ENCODE measurements at regions not wholly inside any gene's neighbourhood (a gene's known extent, or its start where the extent isn't known, plus 50 kb on each side); places are given as distances from the start of the nearest gene placed in this dataset.

- no peak for DNase-seq
These were observed 80.1 kb downstream of the IRF2BPL start for GRCh38 chr14:76948213-76948947.

- no peak for DNase-seq
These were observed 80.7 kb downstream of the IRF2BPL start for GRCh38 chr14:76947838-76948184.

DNA sequence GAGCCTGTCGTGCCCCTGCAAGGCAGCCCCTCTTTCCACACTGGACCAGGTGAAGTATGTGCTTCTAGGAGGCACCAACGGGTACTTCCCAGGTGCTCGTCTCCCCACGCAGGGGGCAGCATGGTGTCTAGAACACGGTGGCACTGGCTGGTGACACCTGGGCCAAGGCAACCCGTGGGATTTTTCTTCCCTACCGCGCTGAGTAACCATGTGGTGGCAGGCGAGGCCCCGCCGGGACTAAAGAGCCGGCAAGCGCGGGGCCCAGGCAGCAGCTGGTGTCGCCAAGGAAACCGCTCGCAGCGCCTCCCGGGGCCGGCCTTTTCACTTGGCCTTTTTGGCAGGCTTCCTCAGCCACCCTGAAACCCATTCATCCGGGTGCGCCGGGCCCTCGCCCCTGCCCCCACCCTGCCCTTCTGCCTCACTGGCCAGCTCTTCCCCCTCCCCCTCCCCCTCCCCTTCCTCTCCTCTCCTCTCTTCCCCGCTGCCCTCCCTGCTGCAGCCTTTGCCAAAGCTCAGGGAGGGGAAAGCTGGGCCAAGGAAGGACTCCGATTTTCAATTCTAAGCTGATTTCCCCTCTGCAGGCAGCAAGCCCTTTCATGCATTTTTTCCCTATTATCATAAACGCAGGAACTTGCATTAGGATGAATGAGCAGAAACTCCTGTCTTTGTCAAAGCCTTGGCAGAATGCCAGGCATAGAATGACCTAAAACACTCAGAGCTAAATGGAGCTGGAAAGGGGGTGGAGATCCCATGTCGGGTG, 81.2 kb downstream of the IRF2BPL start:
- no peak for DNase-seq

- DNase-seq, result no peak
These were observed 81.8 kb downstream of the IRF2BPL start for GRCh38 chr14:76946753-76947077.

DNA sequence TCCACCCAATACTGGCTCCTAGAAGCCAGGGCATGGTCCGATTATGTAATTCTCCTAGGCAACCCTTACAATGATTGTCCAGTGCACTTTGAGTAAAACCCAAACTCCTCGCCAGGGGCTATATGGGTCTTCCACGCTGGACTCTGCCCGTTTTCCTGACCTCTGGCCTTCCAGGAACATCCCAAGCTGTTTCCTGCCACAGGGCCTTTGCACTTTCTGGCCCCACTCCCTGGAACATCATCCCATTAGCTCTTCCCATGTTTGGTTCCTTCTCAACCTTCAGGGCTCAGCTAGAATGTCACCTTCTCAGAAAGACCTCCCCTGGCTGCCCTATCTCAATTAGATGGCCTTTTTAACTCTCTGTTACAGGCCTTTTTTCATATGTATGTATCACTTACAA, 85.4 kb downstream of the IRF2BPL start:
- DNase-seq, result no peak

DNA sequence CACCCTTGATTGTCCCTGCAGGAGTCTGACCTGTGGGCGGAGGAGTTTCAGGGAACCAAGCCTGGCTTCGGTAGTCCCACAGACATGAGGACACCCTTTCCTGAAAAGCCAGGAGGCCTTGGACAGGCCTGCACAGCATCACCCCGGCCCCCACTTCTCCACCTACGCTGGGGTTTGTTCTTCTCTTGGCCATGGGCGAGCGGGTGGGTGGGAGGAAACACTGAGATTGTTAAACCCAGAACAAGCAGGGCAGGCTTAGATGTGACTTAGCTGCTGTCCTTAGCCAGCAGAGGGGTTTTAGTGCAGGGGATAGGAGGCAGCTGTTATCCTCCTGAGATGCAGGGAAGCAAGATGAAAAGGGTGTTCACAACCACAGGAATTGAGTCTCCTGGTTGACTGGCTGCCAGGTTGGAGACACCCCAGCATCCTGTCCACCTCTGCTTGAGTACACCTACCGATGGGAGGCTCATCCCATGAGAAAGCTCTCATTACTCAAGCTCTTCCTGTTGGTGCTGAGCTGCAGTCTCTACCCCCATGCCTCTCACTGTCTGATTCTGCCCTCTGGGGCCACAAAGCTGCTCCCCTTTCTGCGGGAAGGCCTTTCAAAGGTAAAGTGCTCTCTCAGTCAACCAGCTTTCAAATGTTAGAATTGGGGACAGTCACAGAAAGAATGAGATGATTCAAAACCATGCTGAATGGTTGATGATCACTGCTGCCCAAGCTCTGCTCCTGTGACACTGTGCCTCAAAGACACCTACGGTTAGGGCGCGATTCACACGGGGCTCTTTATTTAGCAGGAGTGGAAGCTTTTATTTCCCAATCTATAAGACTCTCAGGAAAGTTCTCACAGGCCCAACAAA, 86.3 kb downstream of the IRF2BPL start:
- no peak for DNase-seq

DNA sequence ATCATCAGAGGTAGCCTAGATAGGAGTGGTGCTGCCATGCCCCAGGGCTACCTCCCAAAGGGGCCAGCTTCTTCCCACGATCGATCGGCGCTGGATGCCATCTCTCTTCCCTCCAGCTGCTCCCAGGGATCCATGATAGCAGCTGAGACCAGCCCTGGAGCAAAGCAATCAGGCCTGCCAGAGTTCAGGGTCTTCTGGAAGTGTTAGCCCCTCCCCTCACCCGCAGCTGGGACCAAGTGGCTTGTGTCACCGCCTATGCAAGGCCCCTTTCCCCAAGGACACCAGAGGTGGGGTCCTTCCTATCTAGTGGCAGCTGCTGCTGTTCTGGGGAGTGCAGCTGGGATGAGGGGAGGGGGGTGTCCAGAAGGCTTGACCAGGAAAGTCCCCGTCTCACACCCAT, 87.0 kb downstream of the IRF2BPL start:
- DNase-seq, result no peak

DNA sequence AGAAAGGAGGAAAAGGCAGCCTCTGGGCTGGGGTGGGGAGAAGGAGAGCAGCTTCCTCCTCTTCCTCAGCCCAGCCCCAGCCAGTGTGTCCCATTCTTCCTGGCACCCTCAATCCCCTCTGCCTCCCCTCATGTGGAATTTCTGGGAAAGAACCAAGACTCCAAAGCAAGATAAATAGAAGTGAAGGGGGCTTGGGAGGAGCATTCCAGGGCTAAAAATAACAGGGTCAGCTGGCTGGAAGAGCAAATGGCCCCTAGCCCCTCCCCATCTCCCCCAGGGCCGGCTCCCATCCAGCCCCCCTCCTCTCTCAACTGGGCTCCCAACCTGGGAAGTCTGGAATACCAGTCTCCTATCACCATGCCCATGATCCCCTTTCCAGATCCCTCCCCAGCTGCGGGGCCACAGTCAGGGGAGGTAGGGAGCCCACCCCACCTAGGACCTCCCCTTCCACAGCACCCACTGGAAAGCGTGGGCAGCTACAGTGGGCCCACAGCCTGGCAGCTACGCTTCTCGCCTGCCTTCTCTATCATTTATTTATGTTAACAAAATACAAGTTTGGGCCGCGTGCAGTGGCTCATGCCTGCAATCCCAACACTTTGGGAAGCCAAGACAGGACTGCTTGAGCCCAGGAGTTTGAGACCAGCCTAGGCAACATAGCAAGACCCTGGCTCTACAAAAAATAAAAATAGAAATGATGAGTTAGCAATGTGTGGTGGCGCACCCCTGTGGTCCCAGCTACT, 88.3 kb downstream of the IRF2BPL start:
- DNase-seq, result no peak

GRCh38 chr14:76939015-76939742, 89.3 kb downstream of the IRF2BPL start:
- DNase-seq, result no peak

DNA sequence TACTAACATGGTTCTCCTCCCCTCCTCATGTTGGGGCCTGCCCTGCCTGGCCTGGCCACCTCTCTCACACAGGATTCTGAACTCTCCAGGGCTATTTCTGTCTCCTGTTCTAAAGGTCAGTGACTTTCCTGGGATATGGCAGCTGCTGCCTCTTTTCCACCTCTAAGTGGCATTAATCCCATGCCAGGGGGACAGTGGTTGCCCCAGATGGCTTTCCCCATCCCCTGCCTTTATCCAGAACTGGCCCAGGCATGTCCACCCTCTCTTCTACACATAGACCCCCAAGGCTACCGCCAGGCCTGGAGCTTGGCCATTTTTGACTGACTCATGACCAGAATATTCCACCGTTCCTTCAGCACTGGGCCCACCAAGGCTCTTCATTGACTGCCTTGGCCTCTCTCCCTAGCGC, 90.4 kb downstream of the IRF2BPL start:
- DNase-seq, result no peak

DNA sequence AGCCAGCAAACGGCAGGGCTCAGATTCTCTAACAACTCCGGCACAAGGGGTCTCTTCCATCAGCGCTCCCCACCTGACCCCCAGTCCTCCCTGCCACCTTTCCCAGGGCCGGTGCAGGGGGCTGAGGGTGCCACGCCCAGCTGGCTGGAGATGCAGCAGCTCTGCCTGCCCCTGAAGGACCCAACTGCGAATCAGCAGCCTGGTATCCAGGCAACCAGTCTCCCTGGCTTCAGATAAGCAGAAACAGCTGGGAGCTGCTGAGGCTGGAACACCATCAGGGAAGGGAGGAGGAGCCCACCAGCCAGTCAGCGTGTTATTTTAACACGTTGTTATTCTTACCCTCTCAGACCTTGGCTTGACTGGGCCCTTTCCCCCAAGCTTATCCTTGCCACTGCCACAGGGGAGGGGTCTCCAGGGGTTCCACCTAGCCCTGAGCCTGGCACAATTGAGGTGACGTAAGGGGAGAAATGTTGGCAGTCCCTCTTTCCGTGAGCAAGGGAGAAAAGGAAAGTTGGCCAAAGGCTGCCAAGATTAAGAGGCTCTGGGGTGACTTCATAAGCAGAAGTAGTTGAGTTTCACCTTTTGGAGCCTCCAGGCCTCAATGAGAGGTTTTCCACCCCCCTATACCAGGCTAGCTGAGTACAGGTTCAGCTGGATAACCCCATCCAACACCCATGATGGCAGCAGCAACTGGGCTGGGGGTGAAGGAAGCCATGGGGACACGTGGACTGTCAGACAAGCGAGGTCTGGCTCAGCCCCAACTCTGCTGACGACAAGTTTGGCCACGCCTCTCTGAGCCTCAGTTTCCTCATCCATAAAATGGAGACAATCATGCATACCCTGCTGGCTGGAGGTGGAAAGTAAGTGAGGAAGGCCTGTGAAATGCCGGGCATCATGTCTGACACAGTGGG, 91.1 kb downstream of the IRF2BPL start:
- DNase-seq, result no peak

DNA sequence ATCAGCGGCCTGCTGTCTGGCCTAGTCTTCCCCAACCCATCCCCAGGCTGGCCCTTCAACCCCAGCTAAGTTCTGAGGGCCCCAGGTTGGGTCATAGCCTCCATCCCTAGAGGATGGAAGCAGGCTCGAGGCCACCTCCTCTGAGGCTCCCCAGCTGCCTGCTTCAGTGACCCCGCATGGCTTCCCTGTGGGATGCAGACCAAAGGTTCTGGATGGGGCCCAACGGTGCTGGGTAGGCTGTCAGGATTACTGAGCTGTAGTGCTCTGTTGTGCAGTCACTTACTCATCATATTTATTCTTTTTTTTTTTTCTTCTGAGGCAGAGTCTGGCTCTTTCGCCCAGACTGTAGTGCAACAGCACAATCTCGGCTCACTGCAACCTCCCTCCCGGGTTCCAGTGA, 92.0 kb downstream of the IRF2BPL start:
- DNase-seq, result no peak

GRCh38 chr14:76933515-76933914, 95.0 kb downstream of the IRF2BPL start:
- no peak for DNase-seq

GRCh38 chr14:76931631-76932402, 96.7 kb downstream of the IRF2BPL start:
- DNase-seq, result no peak

DNA sequence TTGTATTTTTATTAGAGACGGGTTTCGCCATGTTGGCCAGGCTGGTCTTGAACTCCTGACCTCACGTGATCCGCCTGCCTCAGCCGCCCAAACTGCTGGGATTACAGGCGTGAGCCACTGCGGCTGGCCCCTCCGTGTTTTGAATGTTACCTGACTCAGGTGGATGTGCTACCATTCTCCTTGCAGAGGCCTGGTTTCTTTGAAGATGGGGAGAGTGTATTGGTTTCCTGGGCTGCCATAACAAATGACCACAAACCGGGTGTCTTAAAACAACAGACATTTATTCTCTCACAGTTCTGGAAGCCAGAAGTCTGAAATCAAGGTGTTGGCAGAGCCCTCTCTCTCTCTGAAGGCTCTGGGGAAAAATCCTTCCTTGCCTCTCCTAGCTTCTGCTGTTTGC, 98.0 kb downstream of the IRF2BPL start:
- DNase-seq, result no peak

DNA sequence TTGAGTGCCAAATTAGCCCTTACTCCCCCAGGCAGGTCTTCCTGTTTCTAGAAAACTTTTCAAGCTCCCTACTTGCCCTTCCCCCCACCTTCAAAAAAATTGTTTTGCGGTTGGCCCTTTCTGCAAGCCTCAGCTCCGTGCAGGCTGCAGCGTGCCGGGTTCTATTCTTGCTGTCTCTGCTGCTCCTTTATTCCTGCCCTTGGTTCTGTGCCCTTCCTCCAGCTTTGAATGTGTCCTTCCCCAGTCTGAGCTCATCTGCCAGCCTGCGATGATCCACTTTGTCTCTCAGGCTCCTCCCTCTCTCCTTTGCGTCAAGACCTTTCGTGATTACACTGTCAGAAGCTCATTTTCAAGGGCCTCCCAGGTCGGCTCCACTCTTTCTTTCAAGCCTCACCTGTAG, 98.6 kb downstream of the IRF2BPL start:
- no peak for DNase-seq

DNA sequence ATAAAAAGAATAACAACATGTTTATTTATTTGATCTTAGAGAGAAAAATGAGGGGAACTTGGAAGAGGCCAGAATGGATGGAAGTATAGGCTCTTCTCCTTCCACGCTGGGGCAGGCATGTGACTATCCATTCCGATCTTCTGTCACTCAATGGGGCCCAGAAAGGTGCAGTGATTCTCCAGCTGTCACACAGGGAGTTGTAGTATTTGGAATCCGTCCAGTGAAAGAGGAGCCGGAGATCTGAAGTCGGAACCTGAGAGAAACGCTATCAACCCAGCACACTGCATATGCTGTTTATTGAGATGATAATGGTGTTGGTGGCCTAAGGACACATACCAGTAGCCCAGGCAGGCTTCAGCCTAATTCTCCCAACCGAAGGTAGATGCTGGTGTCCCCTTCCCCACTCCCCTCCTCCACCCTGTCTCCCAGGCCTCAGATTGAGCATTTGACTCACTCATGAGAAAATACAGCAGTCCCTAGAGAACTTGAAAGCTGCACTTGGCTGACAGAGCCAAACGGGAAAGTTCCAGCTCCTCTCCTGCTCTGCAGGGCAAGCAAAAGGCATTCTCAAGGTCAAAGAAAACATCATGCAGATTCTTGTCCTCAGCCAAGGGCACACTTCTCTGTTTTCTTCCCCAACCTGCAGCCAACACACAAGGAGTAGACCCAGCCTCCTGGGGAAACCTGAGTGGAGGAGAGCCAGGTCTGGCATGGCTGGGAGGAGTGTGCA, 100.4 kb downstream of the IRF2BPL start:
- no peak for DNase-seq

DNA sequence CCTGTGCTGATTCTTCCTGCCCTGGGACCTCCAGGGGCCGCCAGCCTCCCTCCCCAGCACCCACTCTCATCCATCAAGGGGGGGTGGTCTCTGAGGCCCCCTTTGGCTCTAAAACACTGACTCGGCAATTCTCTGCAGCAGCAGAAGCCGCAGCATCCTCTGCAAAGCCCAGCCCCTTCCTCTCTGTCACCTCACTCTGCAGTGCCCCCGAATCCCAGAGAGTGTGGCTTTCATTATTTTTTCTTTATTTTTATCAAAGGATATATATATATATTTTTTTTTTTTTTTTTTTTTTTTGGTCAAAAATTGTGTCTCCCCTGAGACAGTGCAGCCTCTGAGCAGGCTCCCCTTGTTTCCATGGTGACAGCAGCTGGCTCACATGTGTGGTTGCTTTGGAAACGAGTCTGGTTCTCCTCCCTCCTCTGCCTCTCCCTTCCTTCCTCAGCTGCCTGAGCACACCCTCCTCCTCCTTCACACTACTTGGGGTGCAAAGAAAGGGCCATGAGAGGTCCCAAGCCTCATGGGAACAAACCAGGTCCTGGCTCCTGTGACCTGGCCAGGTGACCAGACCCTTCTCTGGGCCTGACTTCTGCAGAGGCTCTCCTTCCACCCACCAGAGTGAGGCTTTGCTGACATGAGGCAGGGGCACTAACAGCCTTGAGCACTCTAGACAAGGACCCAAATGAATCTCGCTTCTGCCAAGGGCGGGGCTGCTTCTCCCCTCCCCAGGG, 100.5 kb downstream of the LRRC74A start:
- peak; percentile 12 for DNase-seq

DNA sequence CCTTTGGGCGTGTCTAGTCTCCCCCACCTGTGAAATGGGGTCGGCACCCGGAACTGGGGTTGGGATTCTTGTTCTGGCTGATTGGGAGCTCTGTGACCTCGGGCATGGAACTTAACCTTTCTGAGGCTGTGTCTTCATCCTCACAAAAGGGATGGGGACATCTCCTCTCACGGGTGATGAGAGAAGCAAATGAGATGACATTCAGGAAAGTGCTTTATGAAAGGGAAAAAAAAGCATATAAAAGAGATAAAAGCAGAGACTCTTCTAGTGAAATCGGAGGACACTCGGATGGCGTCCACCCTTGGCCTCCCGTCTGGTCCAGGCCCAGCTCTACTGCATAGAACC, 98.9 kb downstream of the LRRC74A start:
- DNase-seq, result no peak
